ENCODE measurements at regions not wholly inside any gene's neighbourhood (a gene's known extent, or its start where the extent isn't known, plus 50 kb on each side); places are given as distances from the start of the nearest gene placed in this dataset.
"Not testable (repeated sequence)": the region's sequence is repeated elsewhere in the genome, so short reads cannot be mapped to it uniquely, and the experiment has no call there.

- DNase-seq (ENCODE audit: low spot score in 2 of 2): no peak
- H3K36me3 ChIP-seq (replicated peaks): no peaks in the 10 kb centered on the region
- H3K4me1 ChIP-seq: no peaks in the 10 kb centered on the region
- H3K4me3 ChIP-seq: no peak overlapping the region
- in situ Hi-C loops (cut with MboI; ENCODE audit: low sequenced_read_pairs): loop anchor here (25.0 kb wide), 1 partner anchor 348 kb away; no protein-coding TSS in a partner anchor
- H3K9me3 ChIP-seq: no peaks in the 10 kb centered on the region
- no peaks in the 10 kb centered on the region for H3K27me3 ChIP-seq (ENCODE audit: low read depth)
Measured at GRCh38 chr2:225288986-225289385, 110.5 kb upstream of the NYAP2 start.

GRCh38 chr2:225282858-225283710 is 116.4 kb upstream of the NYAP2 start:
- peak; percentile 14 to 22 for DNase-seq (ENCODE audit: low spot score in 2 of 2)
- in situ Hi-C loops (cut with MboI; ENCODE audit: low sequenced_read_pairs): loop anchor here (25.0 kb wide), 1 partner anchor 354 kb away; no protein-coding TSS in a partner anchor
- no peaks in the 10 kb centered on the region for H3K36me3 ChIP-seq (replicated peaks)
- H3K9me3 ChIP-seq: no peaks in the 10 kb centered on the region
- H3K4me1 ChIP-seq: no peaks in the 10 kb centered on the region
- H3K27me3 ChIP-seq (ENCODE audit: low read depth): no peaks in the 10 kb centered on the region
- no peak overlapping the region for H3K4me3 ChIP-seq

GRCh38 chr2:225276207-225276606 is 123.3 kb upstream of the NYAP2 start:
- Histone ChIP-seq H3K4me3 (no peak overlapping the region), H3K4me1 (no peaks in the 10 kb centered on the region), H3K36me3 (replicated peaks) (no peaks in the 10 kb centered on the region), H3K9me3 (no peaks in the 10 kb centered on the region), H3K27me3 (ENCODE audit: low read depth) (no peaks in the 10 kb centered on the region)
- in situ Hi-C loops (cut with MboI; ENCODE audit: low sequenced_read_pairs): loop anchor here (25.0 kb wide), 1 partner anchor 361 kb away; no protein-coding TSS in a partner anchor
- DNase-seq (ENCODE audit: low spot score in 2 of 2): no peak

GRCh38 chr2:225275443-225275842 is 124.1 kb upstream of the NYAP2 start:
- DNase-seq (ENCODE audit: low spot score in 2 of 2): no peak
- in situ Hi-C loops (cut with MboI; ENCODE audit: low sequenced_read_pairs): loop anchor here (25.0 kb wide), 1 partner anchor 362 kb away; no protein-coding TSS in a partner anchor
- H3K9me3 ChIP-seq: no peaks in the 10 kb centered on the region

GRCh38 chr2:225274751-225275150 is 124.8 kb upstream of the NYAP2 start:
- Histone ChIP-seq H3K9me3 (no peaks in the 10 kb centered on the region), H3K4me1 (no peaks in the 10 kb centered on the region), H3K27me3 (ENCODE audit: low read depth) (no peaks in the 10 kb centered on the region), H3K4me3 (no peak overlapping the region), H3K36me3 (replicated peaks) (no peaks in the 10 kb centered on the region)
- in situ Hi-C loops (cut with MboI; ENCODE audit: low sequenced_read_pairs): loop anchor here (25.0 kb wide), 1 partner anchor 363 kb away; no protein-coding TSS in a partner anchor
- DNase-seq (ENCODE audit: low spot score in 2 of 2): no peak

More at GRCh38 chr2:225275443-225275842, 124.1 kb upstream of the NYAP2 start:
- no peaks in the 10 kb centered on the region for H3K36me3 ChIP-seq (replicated peaks)
- no peak overlapping the region for H3K4me3 ChIP-seq
- no peaks in the 10 kb centered on the region for H3K27me3 ChIP-seq (ENCODE audit: low read depth)
- no peaks in the 10 kb centered on the region for H3K4me1 ChIP-seq

GRCh38 chr2:225272173-225272572 is 127.3 kb upstream of the NYAP2 start:
- H3K4me3 ChIP-seq: no peak overlapping the region
- in situ Hi-C loops (cut with MboI; ENCODE audit: low sequenced_read_pairs): no loop called here
- no peaks in the 10 kb centered on the region for H3K36me3 ChIP-seq (replicated peaks)
- no peaks in the 10 kb centered on the region for H3K9me3 ChIP-seq
- no peaks in the 10 kb centered on the region for H3K27me3 ChIP-seq (ENCODE audit: low read depth)
- no peak for DNase-seq (ENCODE audit: low spot score in 2 of 2)
- no peaks in the 10 kb centered on the region for H3K4me1 ChIP-seq

GRCh38 chr2:225270861-225271260 is 128.6 kb upstream of the NYAP2 start:
- in situ Hi-C loops (cut with MboI; ENCODE audit: low sequenced_read_pairs): no loop called here
- H3K27me3 ChIP-seq (ENCODE audit: low read depth): no peaks in the 10 kb centered on the region
- no peaks in the 10 kb centered on the region for H3K4me1 ChIP-seq
- no peaks in the 10 kb centered on the region for H3K36me3 ChIP-seq (replicated peaks)
- no peak for DNase-seq (ENCODE audit: low spot score in 2 of 2)
- no peak overlapping the region for H3K4me3 ChIP-seq
- no peaks in the 10 kb centered on the region for H3K9me3 ChIP-seq

GRCh38 chr2:225270053-225270452 is 129.5 kb upstream of the NYAP2 start:
- in situ Hi-C loops (cut with MboI; ENCODE audit: low sequenced_read_pairs): no loop called here
- Histone ChIP-seq H3K9me3 (no peaks in the 10 kb centered on the region), H3K4me3 (no peak overlapping the region), H3K4me1 (no peaks in the 10 kb centered on the region), H3K36me3 (replicated peaks) (no peaks in the 10 kb centered on the region), H3K27me3 (ENCODE audit: low read depth) (no peaks in the 10 kb centered on the region)
- no peak for DNase-seq (ENCODE audit: low spot score in 2 of 2)

- Histone ChIP-seq H3K27me3 (ENCODE audit: low read depth) (no peaks in the 10 kb centered on the region), H3K9me3 (no peaks in the 10 kb centered on the region), H3K4me1 (no peaks in the 10 kb centered on the region), H3K4me3 (no peak overlapping the region), H3K36me3 (replicated peaks) (no peaks in the 10 kb centered on the region)
- DNase-seq (ENCODE audit: low spot score in 2 of 2): no peak
- in situ Hi-C loops (cut with MboI; ENCODE audit: low sequenced_read_pairs): no loop called here
Measured at GRCh38 chr2:225254363-225254762, 145.1 kb upstream of the NYAP2 start.

- no peak for DNase-seq (ENCODE audit: low spot score in 2 of 2)
- Histone ChIP-seq H3K36me3 (replicated peaks) (no peaks in the 10 kb centered on the region), H3K4me3 (no peak overlapping the region), H3K27me3 (ENCODE audit: low read depth) (no peaks in the 10 kb centered on the region), H3K4me1 (no peaks in the 10 kb centered on the region), H3K9me3 (no peaks in the 10 kb centered on the region)
- in situ Hi-C loops (cut with MboI; ENCODE audit: low sequenced_read_pairs): no loop called here
Measured at GRCh38 chr2:225244933-225245332, 154.6 kb upstream of the NYAP2 start.

- no peaks in the 10 kb centered on the region for H3K36me3 ChIP-seq (replicated peaks)
- no peak for DNase-seq (ENCODE audit: low spot score in 2 of 2)
- no peak overlapping the region for H3K4me3 ChIP-seq
- H3K9me3 ChIP-seq: no peaks in the 10 kb centered on the region
- in situ Hi-C loops (cut with MboI; ENCODE audit: low sequenced_read_pairs): no loop called here
- no peaks in the 10 kb centered on the region for H3K4me1 ChIP-seq
- no peaks in the 10 kb centered on the region for H3K27me3 ChIP-seq (ENCODE audit: low read depth)
Measured at GRCh38 chr2:225236769-225237323, 162.7 kb upstream of the NYAP2 start.

- no peak overlapping the region for H3K4me3 ChIP-seq
- no peak for DNase-seq (ENCODE audit: low spot score in 2 of 2)
- no peaks in the 10 kb centered on the region for H3K4me1 ChIP-seq
- no peaks in the 10 kb centered on the region for H3K9me3 ChIP-seq
- H3K36me3 ChIP-seq (replicated peaks): no peaks in the 10 kb centered on the region
- H3K27me3 ChIP-seq (ENCODE audit: low read depth): no peaks in the 10 kb centered on the region
- in situ Hi-C loops (cut with MboI; ENCODE audit: low sequenced_read_pairs): no loop called here
Measured at GRCh38 chr2:225233234-225233633, 166.3 kb upstream of the NYAP2 start.

GRCh38 chr2:225231900-225232299 is 167.6 kb upstream of the NYAP2 start:
- Histone ChIP-seq H3K4me1 (no peaks in the 10 kb centered on the region), H3K36me3 (replicated peaks) (no peaks in the 10 kb centered on the region), H3K9me3 (no peaks in the 10 kb centered on the region), H3K4me3 (no peak overlapping the region), H3K27me3 (ENCODE audit: low read depth) (no peaks in the 10 kb centered on the region)
- DNase-seq (ENCODE audit: low spot score in 2 of 2): no peak
- in situ Hi-C loops (cut with MboI; ENCODE audit: low sequenced_read_pairs): no loop called here

GRCh38 chr2:225229346-225229745 is 170.2 kb upstream of the NYAP2 start:
- DNase-seq (ENCODE audit: low spot score in 2 of 2); H3K9me3 ChIP-seq; H3K4me1 ChIP-seq; in situ Hi-C loops (cut with MboI; ENCODE audit: low sequenced_read_pairs); H3K27me3 ChIP-seq (ENCODE audit: low read depth); H3K4me3 ChIP-seq; H3K36me3 ChIP-seq (replicated peaks): not testable (repeated sequence)
